HG03354 (cell line): ENCODE measurements at regions not wholly inside any gene's neighbourhood (a gene's known extent, or its start where the extent isn't known, plus 50 kb on each side); places are given as distances from the start of the nearest gene placed in this dataset.
"Not testable (repeated sequence)": the region's sequence is repeated elsewhere in the genome, so short reads cannot be mapped to it uniquely, and the experiment has no call there.

Source experiments
- ATAC-seq: cut with Tn5 transposase; IDR thresholded peaks from one replicate; pipeline ENCODE4 v1.9.1; 2021; ENCODE audit warnings: mild to moderate bottlenecking; ENCODE audit not compliant: unreplicated experiment, poor library complexity, severe bottlenecking

GRCh38 chr3:177484926-177485325 is 287.6 kb upstream of the TBL1XR1 start:
- no peak for ATAC-seq

DNA sequence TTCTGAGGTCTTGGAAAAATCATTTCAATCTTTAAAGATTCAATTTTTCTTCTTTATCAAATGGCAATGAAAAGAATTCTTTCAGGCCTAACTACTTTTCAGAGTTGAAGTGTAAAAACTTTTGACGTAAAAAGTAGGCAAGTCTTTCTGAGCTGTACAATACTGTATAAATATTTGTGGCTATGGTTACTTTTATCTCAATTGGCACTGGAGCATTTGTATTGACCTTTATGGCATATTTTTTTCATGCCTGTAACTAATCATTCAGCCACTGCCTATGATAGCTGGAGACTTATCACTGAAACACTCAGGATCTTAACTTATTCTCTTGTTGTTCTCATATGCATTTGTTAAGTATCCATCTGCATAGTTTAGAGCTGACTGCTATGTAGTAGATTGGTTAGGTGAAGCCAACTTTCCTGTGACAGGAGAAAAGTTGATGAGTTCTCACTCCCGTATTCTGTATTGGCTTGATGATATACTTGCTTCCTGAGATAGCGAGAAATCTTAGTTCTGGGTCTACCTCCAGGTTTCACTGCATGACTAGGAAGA is 290.4 kb upstream of the TBL1XR1 start:
- ATAC-seq, result no peak

- ATAC-seq, result no peak
Measured at GRCh38 chr3:177488740-177489139, 291.5 kb upstream of the TBL1XR1 start.

GRCh38 chr3:177490626-177491025 is 293.3 kb upstream of the TBL1XR1 start:
- ATAC-seq, result no peak

GRCh38 chr3:177491296-177492032 is 294.2 kb upstream of the TBL1XR1 start:
- no peak for ATAC-seq

GRCh38 chr3:177493091-177493490 is 295.8 kb upstream of the TBL1XR1 start:
- ATAC-seq, result no peak

DNA sequence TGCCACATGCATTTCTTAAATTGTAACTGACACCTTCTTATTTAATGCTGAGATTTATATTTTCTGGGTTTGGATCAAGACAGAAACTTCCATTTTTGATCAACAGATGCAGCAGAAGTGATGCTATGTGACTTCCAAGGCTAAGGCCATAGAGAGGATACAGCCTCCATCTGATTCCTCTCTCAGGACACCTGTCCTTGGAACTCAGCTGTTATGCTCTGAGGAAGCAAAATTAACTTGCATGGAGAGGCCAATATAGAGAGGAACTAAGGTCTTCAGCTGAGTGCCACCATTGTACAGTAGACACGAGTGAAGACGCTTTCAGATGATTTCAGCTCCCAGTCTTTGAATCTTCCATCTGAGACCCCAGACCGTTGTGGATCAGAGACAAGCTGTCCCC is 296.9 kb upstream of the TBL1XR1 start:
- ATAC-seq, result no peak

DNA sequence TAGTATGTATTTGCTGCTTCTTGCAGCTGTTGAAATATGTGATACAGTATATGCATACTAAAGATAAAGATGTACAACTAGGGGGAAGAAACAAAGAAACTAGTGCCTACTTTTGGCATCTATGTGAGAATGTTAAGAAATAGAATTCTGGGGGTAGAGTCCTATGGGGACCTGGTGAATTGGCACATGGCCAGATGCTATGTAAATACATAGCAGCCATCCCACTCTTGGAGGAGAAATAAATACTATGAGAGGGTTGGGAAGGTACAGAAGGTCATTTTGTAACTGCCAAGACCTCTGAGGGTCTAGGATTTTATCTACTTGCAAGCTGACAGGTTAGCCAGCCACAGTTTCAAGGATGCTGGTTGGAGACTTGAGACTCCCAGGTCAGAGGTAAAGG is 298.3 kb upstream of the TBL1XR1 start:
- ATAC-seq, result no peak

- no peak for ATAC-seq
Measured at GRCh38 chr3:177498037-177498857, 301.0 kb upstream of the TBL1XR1 start.

- ATAC-seq, result not testable (repeated sequence)
Measured at GRCh38 chr3:177499039-177499438, 301.8 kb upstream of the TBL1XR1 start.

- no peak for ATAC-seq
Measured at GRCh38 chr3:177499779-177500423, 302.6 kb upstream of the TBL1XR1 start.

- no peak for ATAC-seq
Measured at GRCh38 chr3:177510693-177511216, 313.5 kb upstream of the TBL1XR1 start.

DNA sequence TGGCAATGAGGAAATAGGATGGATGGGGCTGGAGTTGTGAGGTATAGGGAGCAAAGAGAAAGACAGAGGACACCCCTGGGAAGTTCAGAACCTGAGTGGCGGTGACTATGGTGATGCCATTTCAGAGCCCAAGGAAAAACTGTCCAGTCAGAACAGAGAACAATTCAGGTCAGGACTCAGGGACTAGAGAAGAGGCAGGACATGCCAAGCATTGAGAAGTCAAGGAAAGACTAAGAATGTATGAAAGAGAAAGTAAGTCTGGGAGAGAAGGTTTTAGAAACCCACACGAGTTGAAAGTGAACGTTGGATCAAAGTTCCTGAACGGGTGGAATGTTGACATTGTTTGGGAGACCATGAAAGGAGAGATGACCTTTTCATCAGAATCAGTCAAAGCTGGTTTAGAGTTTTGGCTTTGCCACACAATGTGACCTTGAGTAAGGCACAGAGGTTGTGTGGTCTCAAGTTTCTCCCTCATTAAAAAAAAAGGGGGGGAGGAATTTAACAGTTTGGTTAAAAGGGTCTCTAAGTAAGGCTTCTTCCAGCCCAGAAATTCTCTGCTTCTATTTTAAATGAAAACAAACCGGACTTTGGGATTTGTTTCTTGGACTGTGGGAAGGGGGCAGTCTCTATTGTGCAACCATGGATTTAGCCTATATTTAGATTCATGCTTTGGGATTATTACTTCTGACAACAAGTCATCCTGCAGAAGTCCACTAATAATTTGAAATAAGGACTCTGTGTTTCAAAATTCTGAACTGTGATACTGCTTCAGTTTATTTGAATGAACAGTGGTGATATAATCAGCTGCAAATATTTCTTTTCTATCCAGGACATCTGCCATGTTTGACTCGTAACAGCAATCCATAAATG is 315.9 kb upstream of the TBL1XR1 start:
- no peak for ATAC-seq

- no peak for ATAC-seq
Measured at GRCh38 chr3:177513815-177514610, 316.7 kb upstream of the TBL1XR1 start.

DNA sequence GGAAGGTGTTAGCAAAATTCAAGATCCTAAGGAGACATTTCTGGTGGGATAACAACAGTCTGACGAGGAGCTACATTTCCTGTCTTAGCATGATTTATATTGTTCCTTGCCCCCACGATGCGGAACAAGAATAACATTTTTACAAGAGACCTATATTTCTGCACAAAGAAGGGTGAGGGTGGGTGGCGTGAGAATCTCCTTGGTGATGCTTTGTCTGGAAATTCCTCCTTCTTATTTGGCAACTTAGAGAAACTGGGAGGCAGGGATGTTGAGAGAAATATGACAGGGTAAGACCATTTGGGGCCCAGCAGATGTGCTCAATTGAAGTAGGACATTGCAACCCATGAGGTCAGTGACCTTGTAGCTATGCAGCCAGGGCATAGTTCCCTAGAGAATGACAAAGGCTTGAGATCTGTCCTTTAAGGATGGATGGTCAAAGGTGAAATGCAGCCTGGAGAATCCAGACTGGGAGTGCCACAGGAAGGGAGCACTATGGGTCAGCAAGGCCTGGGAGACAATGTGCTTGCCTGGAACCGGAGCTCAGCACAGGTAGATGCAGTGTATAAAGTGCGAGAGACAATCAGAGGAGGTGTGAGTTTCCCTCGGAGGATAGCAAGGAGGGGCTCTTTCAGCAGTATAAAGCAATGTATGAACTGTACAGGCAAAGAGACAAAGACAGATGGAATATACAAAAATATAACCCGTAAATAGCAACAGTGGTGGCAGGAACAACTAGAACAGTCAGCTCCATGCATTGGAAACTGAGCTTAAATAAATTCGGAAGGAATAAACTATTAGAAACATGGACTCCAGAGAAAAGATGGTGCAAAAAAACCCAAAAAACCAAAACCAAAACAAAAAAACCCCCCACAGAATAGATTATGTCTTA is 317.6 kb upstream of the TBL1XR1 start:
- no peak for ATAC-seq

GRCh38 chr3:177515786-177516157 is 318.5 kb upstream of the TBL1XR1 start:
- no peak for ATAC-seq

DNA sequence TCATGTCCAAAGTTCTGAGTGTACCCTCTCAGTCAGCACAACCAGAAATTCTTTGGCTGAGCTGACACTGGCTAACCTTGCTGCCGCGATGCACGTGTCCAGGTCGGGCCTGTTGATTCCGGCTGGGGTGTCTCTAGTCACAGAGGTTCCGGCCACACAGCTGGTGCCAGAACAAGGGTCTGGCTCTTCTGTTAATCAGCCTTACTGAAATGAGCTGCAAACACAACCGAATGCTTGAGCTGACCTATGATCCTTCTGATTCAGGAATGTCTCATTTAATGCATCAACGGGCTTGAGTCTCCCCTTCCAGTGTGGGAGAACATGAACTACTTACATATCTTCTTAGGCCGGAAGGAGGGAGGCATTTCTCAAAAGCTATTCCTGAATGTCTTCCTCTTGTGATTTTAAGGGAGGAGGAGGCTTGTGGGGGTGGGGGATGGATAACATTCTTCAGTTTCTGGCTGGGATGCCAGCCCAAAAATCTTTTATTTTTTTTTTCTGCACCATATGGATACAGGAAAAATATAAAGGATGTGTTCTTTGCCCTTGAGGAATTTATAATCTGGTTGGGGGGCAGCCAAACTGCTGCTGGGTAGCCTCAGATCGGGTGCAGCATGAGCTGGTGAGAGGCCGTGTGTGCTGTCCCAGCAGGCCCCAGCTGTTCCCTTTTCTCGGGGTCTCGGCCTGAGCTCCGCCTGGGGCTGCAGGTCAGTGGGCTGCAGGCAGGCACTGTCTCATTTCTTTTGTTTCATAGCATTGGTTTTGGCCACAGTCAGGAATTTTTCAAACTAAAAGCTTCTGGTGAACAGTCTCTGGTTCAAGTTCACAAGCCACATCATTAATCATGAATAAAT is 319.1 kb upstream of the TBL1XR1 start:
- no peak for ATAC-seq
